HepG2 (cell line): ENCODE measurements at regions not wholly inside any gene's neighbourhood (a gene's known extent, or its start where the extent isn't known, plus 50 kb on each side); places are given as distances from the start of the nearest gene placed in this dataset.

ENCODE experiments used
- ATAC-seq: fragments of 200-7000 bp; cut with Tn5 transposase; 3 replicates; pipeline ENCODE4 v1.9.1; 2020; ENCODE audit warnings: mild to moderate bottlenecking, moderate library complexity
- BruUV-seq: library from RNA; stranded (reverse); fragments of 400-500 nt; replicated peaks from 2 replicates; lab custom pipeline; 2021; lab: Mats Ljungman, UMichigan
- CTCF ChIA-PET: fragments of 300-600 bp; formaldehyde crosslinking; extraction: SDS; loops from one replicate; lab custom pipeline; 2021; ENCODE audit warnings: low total read pairs, inconsistent platforms, low intra/inter-chr PET ratio; lab: Yijun Ruan, JAX
- POLR2A ChIA-PET: fragments of 350-600 bp; sonication (Branson Sonifier 250); formaldehyde crosslinking; loops from one replicate; lab custom pipeline; 2020; ENCODE audit warnings: antibody characterized with exemption, inconsistent platforms; lab: Yijun Ruan, JAX
- DNase-seq: peaks from one replicate; pipeline ENCODE4 v3.0.0-alpha.2; 2015; ENCODE audit warnings: low spot score
- FAIRE-seq: peaks from 3 replicates; lab custom pipeline; 2011; peaks lifted over from hg19 to GRCh38; lab: Jason Lieb, UNC
- H2AFZ ChIP-seq: one replicate; pipeline ENCODE4 v1.6.1; 2011; ENCODE audit warnings: low read length, inconsistent platforms
- H3K27ac ChIP-seq: fragments of 300-600 bp; 3 replicates; pipeline ENCODE4 v1.8.0; 2011; ENCODE audit warnings: mixed run types, mild to moderate bottlenecking, mixed read lengths, low read length, inconsistent platforms; ENCODE audit not compliant: insufficient read depth; ENCODE audit errors: extremely low read length
- H3K27me3 ChIP-seq, 2 experiments: fragments of 200-600 bp in 1 of 2; 2 replicates in 1 of 2; 3 replicates in 1 of 2; pipeline versions ENCODE4 v1.6.0 to v1.8.0; 2011; ENCODE audit warnings: low read length in 2 of 2, mild to moderate bottlenecking in 2 of 2, moderate library complexity in 2 of 2, inconsistent platforms in 1 of 2; ENCODE audit not compliant: insufficient read depth in 2 of 2, control insufficient read depth in 1 of 2
- H3K36me3 ChIP-seq, 2 experiments: fragments of 200-600 bp in 1 of 2; replicated peaks in 1 of 2; 2 replicates in 1 of 2; 3 replicates in 1 of 2; pipeline versions ENCODE4 v1.5.1 to v1.8.0; 2011; ENCODE audit warnings: low read length in 2 of 2, inconsistent platforms in 1 of 2; ENCODE audit not compliant: insufficient read depth in 2 of 2, control insufficient read depth in 1 of 2
- H3K4me1 ChIP-seq: 2 replicates; pipeline ENCODE4 v1.5.1; 2012; ENCODE audit warnings: low read length, inconsistent platforms; ENCODE audit not compliant: insufficient read depth
- H3K4me2 ChIP-seq: 2 replicates; pipeline ENCODE4 v1.6.0; 2011; ENCODE audit warnings: low read depth, low read length, inconsistent platforms
- H3K4me3 ChIP-seq, 3 experiments: fragments of 200-600 bp in 1 of 3; sonication (generic), shearing (Covaris generic) in 1 of 3; replicated peaks in 1 of 3; 2 replicates each; pipeline ENCODE4 v1.5.1; 2011 to 2016; ENCODE audit warnings: low read length in 3 of 3, inconsistent platforms in 2 of 3, low read depth in 2 of 3, mild to moderate bottlenecking in 2 of 3, control low read depth in 1 of 3, mixed read lengths in 1 of 3; ENCODE audit not compliant: insufficient read depth in 1 of 3
- H3K79me2 ChIP-seq: one replicate; pipeline ENCODE4 v1.6.1; 2011; ENCODE audit warnings: low read length, inconsistent platforms; ENCODE audit not compliant: insufficient read depth
- H3K9ac ChIP-seq: 2 replicates; pipeline ENCODE4 v1.6.0; 2011; ENCODE audit warnings: mild to moderate bottlenecking, low read depth, low read length, inconsistent platforms; ENCODE audit not compliant: insufficient read depth
- H3K9me3 ChIP-seq: 2 replicates; pipeline ENCODE4 v1.5.1; 2012; ENCODE audit warnings: mild to moderate bottlenecking, low read length
- H4K20me1 ChIP-seq: 2 replicates; pipeline ENCODE4 v1.6.0; 2011; ENCODE audit warnings: inconsistent platforms, mild to moderate bottlenecking, low read length, moderate library complexity; ENCODE audit not compliant: insufficient read depth
- DPF2 ChIP-seq: sonication (generic); formaldehyde crosslinking; IDR thresholded peaks from 2 replicates; pipeline ENCODE4 v1.4.0; 2020; ENCODE audit warnings: mild to moderate bottlenecking, low read depth, missing genetic modification reagents, borderline replicate concordance
- ETV6 ChIP-seq: sonication (generic); formaldehyde crosslinking; conservative IDR thresholded peaks from 2 replicates; pipeline ENCODE4 v1.4.0; 2020; ENCODE audit warnings: missing genetic modification reagents
- HCFC1 ChIP-seq: fragments of 150-350 bp; IDR thresholded peaks from 2 replicates; pipeline ENCODE4 v1.6.1; 2014; ENCODE audit warnings: low read depth, low read length
- MIER3 ChIP-seq: IDR thresholded peaks from 2 replicates; pipeline ENCODE4 v1.6.1; 2016; ENCODE audit warnings: missing compliant biosample characterization, borderline replicate concordance
- TEAD2 ChIP-seq: sonication (generic); formaldehyde crosslinking; IDR thresholded peaks from 2 replicates; pipeline ENCODE4 v1.9.0; 2021; ENCODE audit warnings: missing genetic modification reagents
- ZNF124 ChIP-seq: sonication (generic); formaldehyde crosslinking; IDR thresholded peaks from 2 replicates; pipeline ENCODE4 v1.4.0; 2020; ENCODE audit warnings: missing genetic modification reagents
- ZNF282 ChIP-seq: fragments of 450-650 bp; IDR thresholded peaks from 2 replicates; pipeline ENCODE4 v1.6.1; 2018; ENCODE audit not compliant: partially characterized antibody
- ZNF550 ChIP-seq: sonication (generic); formaldehyde crosslinking; IDR thresholded peaks from 2 replicates; pipeline ENCODE4 v1.4.0; 2020; ENCODE audit warnings: mild to moderate bottlenecking, missing genetic modification reagents, borderline replicate concordance
- ZNF768 ChIP-seq: sonication (generic); formaldehyde crosslinking; IDR thresholded peaks from 2 replicates; pipeline ENCODE4 v1.4.0; 2020; ENCODE audit warnings: missing genetic modification reagents
- WGBS: methylation state at CpG from one replicate; pipeline ENCODE4 v1.1.6; 2017; ENCODE audit warnings: low lambda C conversion rate; 5-methylcytosine and 5-hydroxymethylcytosine counted together
- in situ Hi-C: cut with HindIII; loops from 2 replicates; pipeline ENCODE4 v1.10.0; 2017; ENCODE audit warnings: low pct_unique_long_range_greater_than_20kb; ENCODE audit not compliant: extremely low pct_ligation_motif_present
- intact Hi-C: fragments of 100-400 bp; cut with micrococcal nuclease; formaldehyde crosslinking; loops from one replicate; pipeline ENCODE4 v1.10.0; 2022; ENCODE audit not compliant: unreplicated experiment
- TF ChIP-seq, protein P1 (sequence below): sonication (generic); formaldehyde crosslinking; IDR thresholded peaks from 2 replicates; pipeline ENCODE4 v1.8.0; 2022; ENCODE audit warnings: low read depth, missing genetic modification reagents
- TF ChIP-seq, protein P2 (sequence below): sonication (generic); formaldehyde crosslinking; IDR thresholded peaks from 2 replicates; pipeline ENCODE4 v1.4.0; 2020; ENCODE audit warnings: missing genetic modification reagents

DNA sequence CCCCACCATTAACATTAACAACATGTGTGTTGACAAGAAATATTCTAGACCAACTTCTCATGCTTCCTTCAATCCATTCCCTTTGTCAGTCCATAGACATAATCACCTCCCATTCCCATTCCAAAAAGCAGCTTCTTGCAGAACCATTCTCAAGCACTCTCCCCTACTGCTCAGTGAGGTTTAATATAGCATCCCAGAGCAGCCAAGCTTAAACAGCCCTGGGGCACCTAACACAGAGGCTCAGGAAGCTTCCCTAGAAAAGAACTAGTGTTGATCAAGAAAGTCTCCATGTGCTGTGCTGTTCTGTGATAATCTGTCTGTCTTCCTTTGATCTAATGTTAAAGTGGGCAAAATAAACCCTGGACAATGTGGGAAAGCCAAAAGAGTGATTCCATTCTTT lies 174.2 kb upstream of the NOCT start:
- Histone ChIP-seq H3K36me3 (no peaks in the 10 kb centered on the region), H3K27me3 (peaks cover 0 to 8% of the 10 kb centered on the region in 2 experiments; a peak in 1 of 5 replicates), H3K9ac (no peak overlapping the region), H4K20me1 (no peaks in the 10 kb centered on the region), H3K9me3 (no peaks in the 10 kb centered on the region), H3K79me2 (no peaks in the 10 kb centered on the region), H3K27ac (no peak overlapping the region), H2AFZ (no peak overlapping the region), H3K4me2 (no peak overlapping the region), H3K4me3 (no peak overlapping the region), H3K4me1 (peaks cover 3% of the 10 kb centered on the region)
- no peak for DNase-seq
- POLR2A ChIA-PET, result no interaction called here
- FAIRE-seq, result no peak
- CTCF ChIA-PET, result no interaction called here
- no peak for TF ChIP-seq HCFC1
- TF ChIP-seq MIER3 (CRISPR knock-in tag), result no peak
- TF ChIP-seq, protein P1, sequence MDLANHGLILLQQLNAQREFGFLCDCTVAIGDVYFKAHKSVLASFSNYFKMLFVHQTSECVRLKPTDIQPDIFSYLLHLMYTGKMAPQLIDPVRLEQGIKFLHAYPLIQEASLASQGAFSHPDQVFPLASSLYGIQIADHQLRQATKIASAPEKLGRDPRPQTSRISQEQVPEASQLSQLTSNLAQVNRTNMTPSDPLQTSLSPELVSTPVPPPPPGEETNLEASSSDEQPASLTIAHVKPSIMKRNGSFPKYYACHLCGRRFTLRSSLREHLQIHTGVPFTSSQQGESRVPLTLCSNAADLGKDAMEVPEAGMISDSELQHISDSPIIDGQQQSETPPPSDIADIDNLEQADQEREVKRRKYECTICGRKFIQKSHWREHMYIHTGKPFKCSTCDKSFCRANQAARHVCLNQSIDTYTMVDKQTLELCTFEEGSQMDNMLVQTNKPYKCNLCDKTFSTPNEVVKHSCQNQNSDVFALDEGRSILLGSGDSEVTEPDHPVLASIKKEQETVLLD (CRISPR knock-in tag), result no peak
- BruUV-seq, result no TSS peak
- intact Hi-C loops, result no loop called here
- in situ Hi-C loops, result no loop called here
- no peak for ATAC-seq

DNA sequence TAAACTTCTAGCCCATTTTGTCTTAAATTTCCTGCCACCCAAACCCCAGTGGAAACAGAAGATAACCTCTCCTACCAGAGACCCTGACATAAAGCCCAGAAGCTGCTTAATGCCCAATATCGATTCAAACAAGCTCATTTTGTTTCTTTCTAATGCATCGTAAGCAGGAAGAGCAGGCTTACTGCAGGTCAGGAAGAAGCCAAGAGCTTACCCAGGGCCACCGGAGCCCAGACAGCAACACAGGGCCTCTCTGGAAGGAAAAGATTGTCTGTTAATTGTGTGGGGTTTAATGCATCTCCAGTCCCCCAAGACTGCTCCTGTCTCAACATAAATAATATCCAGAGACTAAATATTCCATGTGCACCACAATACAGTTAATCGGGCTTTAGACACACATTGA lies 177.3 kb upstream of the NOCT start:
- Histone ChIP-seq H4K20me1 (no peaks in the 10 kb centered on the region), H3K79me2 (no peaks in the 10 kb centered on the region), H3K27me3 (peaks cover 0 to 8% of the 10 kb centered on the region in 2 experiments; a peak in 1 of 5 replicates), H3K4me2 (no peak overlapping the region), H3K27ac (no peak overlapping the region), H3K4me1 (peaks cover 9% of the 10 kb centered on the region), H3K9ac (no peak overlapping the region), H3K4me3 (no peak overlapping the region), H2AFZ (no peak overlapping the region), H3K9me3 (no peaks in the 10 kb centered on the region), H3K36me3 (no peaks in the 10 kb centered on the region)
- intact Hi-C loops, result no loop called here
- in situ Hi-C loops, result no loop called here
- FAIRE-seq, result no peak
- DNase-seq, result no peak
- BruUV-seq, result no TSS peak
- ChIA-PET POLR2A (no interaction called here), CTCF (no interaction called here)
- 36% methylated on average over 3 of the region's 4 CpGs for WGBS
- no peak for ATAC-seq
- TF ChIP-seq TEAD2 (CRISPR knock-in tag), result no peak
- TF ChIP-seq ZNF282, result no peak
- TF ChIP-seq ZNF550 (CRISPR knock-in tag), result no peak
- TF ChIP-seq ZNF124 (CRISPR knock-in tag), result no peak
- no peak for TF ChIP-seq ETV6 (CRISPR knock-in tag)
- TF ChIP-seq DPF2 (CRISPR knock-in tag), result no peak
- TF ChIP-seq, protein P2, sequence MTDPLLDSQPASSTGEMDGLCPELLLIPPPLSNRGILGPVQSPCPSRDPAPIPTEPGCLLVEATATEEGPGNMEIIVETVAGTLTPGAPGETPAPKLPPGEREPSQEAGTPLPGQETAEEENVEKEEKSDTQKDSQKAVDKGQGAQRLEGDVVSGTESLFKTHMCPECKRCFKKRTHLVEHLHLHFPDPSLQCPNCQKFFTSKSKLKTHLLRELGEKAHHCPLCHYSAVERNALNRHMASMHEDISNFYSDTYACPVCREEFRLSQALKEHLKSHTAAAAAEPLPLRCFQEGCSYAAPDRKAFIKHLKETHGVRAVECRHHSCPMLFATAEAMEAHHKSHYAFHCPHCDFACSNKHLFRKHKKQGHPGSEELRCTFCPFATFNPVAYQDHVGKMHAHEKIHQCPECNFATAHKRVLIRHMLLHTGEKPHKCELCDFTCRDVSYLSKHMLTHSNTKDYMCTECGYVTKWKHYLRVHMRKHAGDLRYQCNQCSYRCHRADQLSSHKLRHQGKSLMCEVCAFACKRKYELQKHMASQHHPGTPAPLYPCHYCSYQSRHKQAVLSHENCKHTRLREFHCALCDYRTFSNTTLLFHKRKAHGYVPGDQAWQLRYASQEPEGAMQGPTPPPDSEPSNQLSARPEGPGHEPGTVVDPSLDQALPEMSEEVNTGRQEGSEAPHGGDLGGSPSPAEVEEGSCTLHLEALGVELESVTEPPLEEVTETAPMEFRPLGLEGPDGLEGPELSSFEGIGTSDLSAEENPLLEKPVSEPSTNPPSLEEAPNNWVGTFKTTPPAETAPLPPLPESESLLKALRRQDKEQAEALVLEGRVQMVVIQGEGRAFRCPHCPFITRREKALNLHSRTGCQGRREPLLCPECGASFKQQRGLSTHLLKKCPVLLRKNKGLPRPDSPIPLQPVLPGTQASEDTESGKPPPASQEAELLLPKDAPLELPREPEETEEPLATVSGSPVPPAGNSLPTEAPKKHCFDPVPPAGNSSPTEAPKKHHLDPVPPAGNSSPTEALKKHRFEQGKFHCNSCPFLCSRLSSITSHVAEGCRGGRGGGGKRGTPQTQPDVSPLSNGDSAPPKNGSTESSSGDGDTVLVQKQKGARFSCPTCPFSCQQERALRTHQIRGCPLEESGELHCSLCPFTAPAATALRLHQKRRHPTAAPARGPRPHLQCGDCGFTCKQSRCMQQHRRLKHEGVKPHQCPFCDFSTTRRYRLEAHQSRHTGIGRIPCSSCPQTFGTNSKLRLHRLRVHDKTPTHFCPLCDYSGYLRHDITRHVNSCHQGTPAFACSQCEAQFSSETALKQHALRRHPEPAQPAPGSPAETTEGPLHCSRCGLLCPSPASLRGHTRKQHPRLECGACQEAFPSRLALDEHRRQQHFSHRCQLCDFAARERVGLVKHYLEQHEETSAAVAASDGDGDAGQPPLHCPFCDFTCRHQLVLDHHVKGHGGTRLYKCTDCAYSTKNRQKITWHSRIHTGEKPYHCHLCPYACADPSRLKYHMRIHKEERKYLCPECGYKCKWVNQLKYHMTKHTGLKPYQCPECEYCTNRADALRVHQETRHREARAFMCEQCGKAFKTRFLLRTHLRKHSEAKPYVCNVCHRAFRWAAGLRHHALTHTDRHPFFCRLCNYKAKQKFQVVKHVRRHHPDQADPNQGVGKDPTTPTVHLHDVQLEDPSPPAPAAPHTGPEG, result no peak
- TF ChIP-seq ZNF768 (CRISPR knock-in tag), result no peak
